Prostate gland (tissue), 2 donors: ENCODE measurements at regions not wholly inside any gene's neighbourhood (a gene's known extent, or its start where the extent isn't known, plus 50 kb on each side); places are given as distances from the start of the nearest gene placed in this dataset.

Experiments used
- DNase-seq: peaks from one replicate; pipeline ENCODE4 v3.0.0-alpha.2; 2019; ENCODE audit warnings: low spot score
- H3K27ac ChIP-seq, 2 donors: fragments of 200-600 bp; sonication (generic); 2 replicates each; pipeline ENCODE4 v1.5.1; 2017 to 2019
- H3K27me3 ChIP-seq: fragments of 200-600 bp; sonication (generic); replicated peaks from 2 replicates; pipeline ENCODE4 v1.5.1; 2019; ENCODE audit not compliant: insufficient read depth
- H3K36me3 ChIP-seq, 2 donors: fragments of 200-600 bp; sonication (generic); 1 replicate in 1 of 2; 2 replicates in 1 of 2; pipeline versions ENCODE4 v1.5.1 to v1.8.1; 2017 to 2019
- H3K4me1 ChIP-seq: fragments of 200-600 bp; sonication (generic); replicated peaks from 2 replicates; pipeline ENCODE4 v1.5.1; 2019
- H3K4me3 ChIP-seq, 2 donors: fragments of 200-600 bp; sonication (generic); 2 replicates each; pipeline ENCODE4 v1.5.1; 2017 to 2019
- H3K9me3 ChIP-seq: fragments of 200-600 bp; sonication (generic); 2 replicates; pipeline ENCODE4 v1.5.1; 2017
- CTCF ChIP-seq, 4 experiments: fragments of 200-600 bp in 2 of 4; fragments of 450-650 bp in 2 of 4; sonication (generic) in 2 of 4; IDR thresholded peaks; 1 replicate in 3 of 4; 2 replicates in 1 of 4; pipeline ENCODE4 v1.5.1; 2016 to 2019; ENCODE audit warnings: antibody characterized with exemption in 4 of 4, mild to moderate bottlenecking in 2 of 4, moderate library complexity in 2 of 4
- POLR2A ChIP-seq: fragments of 450-650 bp; IDR thresholded peaks from one replicate; pipeline ENCODE4 v1.6.1; 2016; ENCODE audit warnings: antibody characterized with exemption, mild to moderate bottlenecking
- POLR2AphosphoS5 ChIP-seq: sonication (generic); formaldehyde crosslinking; IDR thresholded peaks from one replicate; pipeline ENCODE4 v1.6.1; 2017; ENCODE audit warnings: antibody characterized with exemption
- WGBS: methylation state at CpG from one replicate; pipeline ENCODE4 v1.1.5; 2018; 5-methylcytosine and 5-hydroxymethylcytosine counted together
- intact Hi-C: fragments of 100-400 bp; cut with DNase I; formaldehyde crosslinking; loops from one replicate; pipeline ENCODE4 v1.14.2; 2022

GRCh38 chr13:85254641-85255040 is 544.6 kb downstream of the SLITRK6 start:
- Histone ChIP-seq H3K27me3 (no peaks in the 10 kb centered on the region), H3K27ac (no peak overlapping the region), H3K9me3 (no peaks in the 10 kb centered on the region), H3K4me1 (no peaks in the 10 kb centered on the region), H3K4me3 (no peak overlapping the region), H3K36me3 (no peaks in the 10 kb centered on the region)
- DNase-seq: no peak
- no peak for TF ChIP-seq POLR2A
- TF ChIP-seq POLR2AphosphoS5: no peak
- no peak for TF ChIP-seq CTCF (IDR thresholded peaks at IDR 0.05)
- 79% methylated on average over 6 of the region's 6 CpGs for WGBS
- intact Hi-C loops: no loop called here

GRCh38 chr13:85249151-85249550 is 550.1 kb downstream of the SLITRK6 start:
- intact Hi-C loops: no loop called here
- H3K4me1 ChIP-seq: no peaks in the 10 kb centered on the region
- H3K4me3 ChIP-seq: no peak overlapping the region
- WGBS: 92% methylated on average over 4 of the region's 4 CpGs
- no peaks in the 10 kb centered on the region for H3K27me3 ChIP-seq
- TF ChIP-seq POLR2A (no peak), CTCF (IDR thresholded peaks at IDR 0.05) (no peak), POLR2AphosphoS5 (no peak)
- no peak for DNase-seq
- no peaks in the 10 kb centered on the region for H3K36me3 ChIP-seq
- no peak overlapping the region for H3K27ac ChIP-seq
- H3K9me3 ChIP-seq: no peaks in the 10 kb centered on the region

- Histone ChIP-seq H3K4me1 (no peaks in the 10 kb centered on the region), H3K4me3 (no peak overlapping the region), H3K9me3 (no peaks in the 10 kb centered on the region), H3K36me3 (no peaks in the 10 kb centered on the region), H3K27ac (peak overlapping the region in 1 of 2 donors; percentile 7), H3K27me3 (no peaks in the 10 kb centered on the region)
- 21% methylated on average over 3 of the region's 3 CpGs for WGBS
- peak; percentile 12 for DNase-seq
- TF ChIP-seq POLR2AphosphoS5 (peak; percentile 60), POLR2A (no peak)
- intact Hi-C loops: no loop called here
Observed at GRCh38 chr13:85247780-85248179, 551.4 kb downstream of the SLITRK6 start.

- TF ChIP-seq POLR2A: no peak
- TF ChIP-seq POLR2AphosphoS5: no peak
- H3K4me3 ChIP-seq: no peak overlapping the region
- H3K9me3 ChIP-seq: no peaks in the 10 kb centered on the region
- intact Hi-C loops: no loop called here
- no peaks in the 10 kb centered on the region for H3K27me3 ChIP-seq
- no peak for DNase-seq
- H3K36me3 ChIP-seq: no peaks in the 10 kb centered on the region
- H3K27ac ChIP-seq: no peak overlapping the region
- no peaks in the 10 kb centered on the region for H3K4me1 ChIP-seq
- 58% methylated on average over 2 of the region's 2 CpGs for WGBS
Observed at GRCh38 chr13:85243831-85244230, 555.4 kb downstream of the SLITRK6 start.

GRCh38 chr13:85241060-85241459 is 558.2 kb downstream of the SLITRK6 start:
- Histone ChIP-seq H3K27me3 (no peaks in the 10 kb centered on the region), H3K4me1 (no peaks in the 10 kb centered on the region), H3K36me3 (no peaks in the 10 kb centered on the region), H3K4me3 (no peak overlapping the region), H3K9me3 (no peaks in the 10 kb centered on the region), H3K27ac (no peak overlapping the region)
- intact Hi-C loops: no loop called here
- no peak for DNase-seq
- no peak for TF ChIP-seq POLR2AphosphoS5
- TF ChIP-seq POLR2A: no peak
- no peak for TF ChIP-seq CTCF (IDR thresholded peaks at IDR 0.05)
- WGBS: 42% methylated on average over 2 of the region's 2 CpGs

GRCh38 chr13:85236413-85236812 is 562.8 kb downstream of the SLITRK6 start:
- 93% methylated on average over 1 of the region's 1 CpG for WGBS

More at GRCh38 chr13:85236413-85236812, 562.8 kb downstream of the SLITRK6 start:
- intact Hi-C loops: no loop called here
- TF ChIP-seq POLR2AphosphoS5 (no peak), CTCF (IDR thresholded peaks at IDR 0.05) (no peak)
- H3K36me3 ChIP-seq: no peaks in the 10 kb centered on the region
- H3K9me3 ChIP-seq: no peaks in the 10 kb centered on the region
- H3K4me1 ChIP-seq: no peaks in the 10 kb centered on the region
- no peak for DNase-seq
- no peaks in the 10 kb centered on the region for H3K27me3 ChIP-seq
- H3K4me3 ChIP-seq: no peak overlapping the region
- H3K27ac ChIP-seq: no peak overlapping the region
